SK-N-SH treated with all-trans-retinoic acid at 6 μM for 48 hours (cell line): ENCODE measurements at regions not wholly inside any gene's neighbourhood (a gene's known extent, or its start where the extent isn't known, plus 50 kb on each side); places are given as distances from the start of the nearest gene placed in this dataset.

Experiments used
- ATAC-seq: fragments of 200-7000 bp; cut with Tn5 transposase; 3 replicates; pipeline ENCODE4 v1.9.1; 2020; ENCODE audit warnings: mild to moderate bottlenecking, moderate library complexity
- ARNTL ChIP-seq: fragments of 450-650 bp; formaldehyde crosslinking; IDR thresholded peaks from 2 replicates; pipeline ENCODE4 v1.5.0; 2020; ENCODE audit warnings: low read depth, mild to moderate bottlenecking, moderate library complexity, borderline replicate concordance
- BACH2 ChIP-seq: fragments of 250-450 bp; sonication (Bioruptor Pico); IDR thresholded peaks from 2 replicates; pipeline ENCODE4 v1.9.0; 2021; ENCODE audit warnings: mild to moderate bottlenecking, borderline replicate concordance
- CREB5 ChIP-seq: fragments of 250-450 bp; sonication (Bioruptor Pico); IDR thresholded peaks from 2 replicates; pipeline ENCODE4 v1.5.1; 2020; ENCODE audit warnings: low read depth, mild to moderate bottlenecking, moderate library complexity
- CSDC2 ChIP-seq: fragments of 250-450 bp; sonication (Bioruptor Pico); IDR thresholded peaks from 2 replicates; pipeline ENCODE4 v1.5.0; 2020; ENCODE audit warnings: mild to moderate bottlenecking, moderate library complexity
- CSRNP3 ChIP-seq: fragments of 250-450 bp; sonication (Bioruptor Pico); IDR thresholded peaks from 2 replicates; pipeline ENCODE4 v1.5.1; 2021; ENCODE audit warnings: mild to moderate bottlenecking, moderate library complexity
- ESRRG ChIP-seq: fragments of 250-450 bp; sonication (Bioruptor Pico); IDR thresholded peaks from 2 replicates; pipeline ENCODE4 v1.6.1; 2021; ENCODE audit warnings: mild to moderate bottlenecking
- GLIS3 ChIP-seq: fragments of 250-450 bp; sonication (Bioruptor Pico); IDR thresholded peaks from 2 replicates; pipeline ENCODE4 v1.5.0; 2020; ENCODE audit warnings: mild to moderate bottlenecking, moderate library complexity
- ISL1 ChIP-seq: fragments of 250-450 bp; sonication (Bioruptor Pico); IDR thresholded peaks from 2 replicates; pipeline ENCODE4 v2.1.2; 2022; ENCODE audit warnings: mild to moderate bottlenecking, moderate library complexity
- PATZ1 ChIP-seq: fragments of 250-450 bp; sonication (Bioruptor Pico); IDR thresholded peaks from 2 replicates; pipeline ENCODE4 v1.8.0; 2020; ENCODE audit warnings: mild to moderate bottlenecking, moderate library complexity, borderline replicate concordance
- POU6F1 ChIP-seq: fragments of 250-450 bp; sonication (Bioruptor Pico); IDR thresholded peaks from 2 replicates; pipeline ENCODE4 v1.8.0; 2021; ENCODE audit warnings: low read depth, mild to moderate bottlenecking, moderate library complexity, borderline replicate concordance
- PPARA ChIP-seq: fragments of 250-450 bp; sonication (Bioruptor Pico); IDR thresholded peaks from 2 replicates; pipeline ENCODE4 v1.5.0; 2020; ENCODE audit warnings: mild to moderate bottlenecking, borderline replicate concordance
- RARB ChIP-seq: fragments of 250-450 bp; sonication (Bioruptor Pico); IDR thresholded peaks from 2 replicates; pipeline ENCODE4 v1.8.0; 2021; ENCODE audit warnings: mild to moderate bottlenecking, moderate library complexity
- SNAI2 ChIP-seq: fragments of 250-450 bp; sonication (Bioruptor Pico); IDR thresholded peaks from 2 replicates; pipeline ENCODE4 v1.5.0; 2020; ENCODE audit warnings: mild to moderate bottlenecking, moderate library complexity
- TCF4 ChIP-seq: fragments of 250-450 bp; sonication (Bioruptor Pico); IDR thresholded peaks from 2 replicates; pipeline ENCODE4 v1.8.0; 2021; ENCODE audit warnings: mild to moderate bottlenecking, moderate library complexity, borderline replicate concordance
- TOX ChIP-seq: fragments of 250-450 bp; sonication (Bioruptor Pico); IDR thresholded peaks from 2 replicates; pipeline ENCODE4 v1.8.0; 2021; ENCODE audit warnings: mild to moderate bottlenecking, moderate library complexity, borderline replicate concordance
- TSHZ2 ChIP-seq: fragments of 250-450 bp; sonication (Bioruptor Pico); IDR thresholded peaks from 2 replicates; pipeline ENCODE4 v1.5.0; 2020; ENCODE audit warnings: mild to moderate bottlenecking, moderate library complexity
- ZC3H10 ChIP-seq: fragments of 250-450 bp; sonication (Bioruptor Pico); IDR thresholded peaks from 2 replicates; pipeline ENCODE4 v1.5.1; 2021; ENCODE audit warnings: mild to moderate bottlenecking, moderate library complexity
- ZFP3 ChIP-seq: fragments of 250-450 bp; sonication (Bioruptor Pico); IDR thresholded peaks from 2 replicates; pipeline ENCODE4 v1.5.0; 2020; ENCODE audit warnings: mild to moderate bottlenecking, moderate library complexity
- ZFP30 ChIP-seq: fragments of 450-650 bp; formaldehyde crosslinking; IDR thresholded peaks from 2 replicates; pipeline ENCODE4 v1.5.0; 2022; ENCODE audit warnings: mild to moderate bottlenecking, moderate library complexity
- ZNF565 ChIP-seq: fragments of 450-650 bp; formaldehyde crosslinking; conservative IDR thresholded peaks from 2 replicates; pipeline ENCODE4 v1.5.0; 2020; ENCODE audit warnings: low read depth, mild to moderate bottlenecking, moderate library complexity
- ZNF70 ChIP-seq: fragments of 450-650 bp; formaldehyde crosslinking; IDR thresholded peaks from 2 replicates; pipeline ENCODE4 v1.5.0; 2020; ENCODE audit warnings: mild to moderate bottlenecking, moderate library complexity
- ZNF8 ChIP-seq: fragments of 450-650 bp; formaldehyde crosslinking; IDR thresholded peaks from 2 replicates; pipeline ENCODE4 v1.5.0; 2020; ENCODE audit warnings: mild to moderate bottlenecking, moderate library complexity

- no peak for TF ChIP-seq TCF4 (CRISPR knock-in tag)
- no peak for TF ChIP-seq ZFP3
- no peak for TF ChIP-seq CSDC2 (CRISPR knock-in tag)
- no peak for TF ChIP-seq TSHZ2 (CRISPR knock-in tag)
- TF ChIP-seq SNAI2 (CRISPR knock-in tag): no peak
- no peak for TF ChIP-seq ZNF565 (CRISPR knock-in tag)
- TF ChIP-seq PPARA (CRISPR knock-in tag): no peak
- no peak for TF ChIP-seq ZFP30 (CRISPR knock-in tag)
- TF ChIP-seq ZC3H10 (CRISPR knock-in tag): no peak
- TF ChIP-seq BACH2 (CRISPR knock-in tag): no peak
- no peak for TF ChIP-seq ZNF70
- no peak for TF ChIP-seq CREB5
- no peak for TF ChIP-seq PATZ1 (CRISPR knock-in tag)
- TF ChIP-seq ISL1 (CRISPR knock-in tag): no peak
- no peak for TF ChIP-seq TOX (CRISPR knock-in tag)
- TF ChIP-seq ARNTL (CRISPR knock-in tag): no peak
- no peak for TF ChIP-seq ESRRG (CRISPR knock-in tag)
- TF ChIP-seq POU6F1 (CRISPR knock-in tag): no peak
- TF ChIP-seq RARB (CRISPR knock-in tag): no peak
- TF ChIP-seq GLIS3 (CRISPR knock-in tag): no peak
- no peak for ATAC-seq
Measured at GRCh38 chr13:79862515-79862914, 381.6 kb downstream of the NDFIP2 start.

GRCh38 chr13:79861731-79862130 lies 380.8 kb downstream of the NDFIP2 start:
- no peak for ATAC-seq

More at GRCh38 chr13:79861731-79862130, 380.8 kb downstream of the NDFIP2 start:
- no peak for TF ChIP-seq ZFP30 (CRISPR knock-in tag)
- no peak for TF ChIP-seq ZFP3
- TF ChIP-seq CSDC2 (CRISPR knock-in tag): no peak
- no peak for TF ChIP-seq SNAI2 (CRISPR knock-in tag)
- TF ChIP-seq POU6F1 (CRISPR knock-in tag): no peak
- no peak for TF ChIP-seq GLIS3 (CRISPR knock-in tag)
- no peak for TF ChIP-seq CSRNP3 (CRISPR knock-in tag)
- TF ChIP-seq PATZ1 (CRISPR knock-in tag): no peak
- no peak for TF ChIP-seq TSHZ2 (CRISPR knock-in tag)
- no peak for TF ChIP-seq ZNF565 (CRISPR knock-in tag)
- no peak for TF ChIP-seq ZNF8 (CRISPR knock-in tag)
